Gastroesophageal sphincter (tissue), 4 donors: ENCODE measurements at regions not wholly inside any gene's neighbourhood (a gene's known extent, or its start where the extent isn't known, plus 50 kb on each side); places are given as distances from the start of the nearest gene placed in this dataset.

Source experiments
- ATAC-seq: fragments of 150-250 bp; one replicate; pipeline ENCODE4 v1.9.1; 2016; ENCODE audit warnings: mild to moderate bottlenecking, moderate library complexity
- H3K27ac ChIP-seq, 4 donors: fragments of 200-600 bp; sonication (generic) in 3 of 4; 1 replicate in 3 of 4; 2 replicates in 1 of 4; pipeline ENCODE4 v1.5.1; 2016 to 2019
- H3K27me3 ChIP-seq: fragments of 200-600 bp; sonication (generic); one replicate; pipeline ENCODE4 v1.5.1; 2019
- H3K36me3 ChIP-seq, 2 donors: fragments of 200-600 bp; sonication (generic); one replicate each; pipeline ENCODE4 v1.5.1; 2019; ENCODE audit warnings: control low read depth in 1 of 2
- H3K4me1 ChIP-seq, 3 donors: fragments of 200-600 bp; sonication (generic); 1 replicate in 2 of 3; 2 replicates in 1 of 3; pipeline ENCODE4 v1.5.1; 2016 to 2019; ENCODE audit warnings: control low read depth in 2 of 3
- H3K4me3 ChIP-seq, 2 donors: fragments of 200-600 bp; sonication (generic); one replicate each; pipeline ENCODE4 v1.5.1; 2019; ENCODE audit warnings: mild to moderate bottlenecking in 1 of 2, moderate library complexity in 1 of 2
- H3K9me3 ChIP-seq, 3 donors: fragments of 200-600 bp; sonication (generic); one replicate each; pipeline ENCODE4 v1.5.1; 2017 to 2019; ENCODE audit warnings: control low read depth in 2 of 3
- CTCF ChIP-seq, 4 experiments: fragments of 200-600 bp in 2 of 4; fragments of 450-650 bp in 2 of 4; sonication (generic) in 1 of 4; IDR thresholded peaks; one replicate each; pipeline ENCODE4 v1.5.1; 2017 to 2019; ENCODE audit warnings: antibody characterized with exemption in 4 of 4, mild to moderate bottlenecking in 2 of 4, moderate library complexity in 2 of 4
- EP300 ChIP-seq: sonication (generic); formaldehyde crosslinking; IDR thresholded peaks from one replicate; pipeline ENCODE4 v1.6.1; 2017; ENCODE audit warnings: antibody characterized with exemption, mild to moderate bottlenecking
- POLR2A ChIP-seq, 2 donors: fragments of 450-650 bp; IDR thresholded peaks; one replicate each; pipeline ENCODE4 v1.6.1; 2017; ENCODE audit warnings: antibody characterized with exemption in 2 of 2, mild to moderate bottlenecking in 2 of 2, moderate library complexity in 1 of 2
- POLR2AphosphoS5 ChIP-seq: sonication (generic); formaldehyde crosslinking; IDR thresholded peaks from one replicate; pipeline ENCODE4 v1.6.1; 2017; ENCODE audit warnings: antibody characterized with exemption
- WGBS, 2 donors: methylation state at CpG; one replicate each; pipeline ENCODE4 v1.1.5; 2018; ENCODE audit warnings: low coverage in 1 of 2; 5-methylcytosine and 5-hydroxymethylcytosine counted together

GRCh38 chr6:62889240-62889639, 322.0 kb upstream of the FKBP1C start:
- Histone ChIP-seq H3K27me3 (no peaks in the 10 kb centered on the region), H3K27ac (no peak overlapping the region), H3K9me3 (no peaks in the 10 kb centered on the region), H3K4me1 (no peaks in the 10 kb centered on the region), H3K36me3 (no peaks in the 10 kb centered on the region), H3K4me3 (no peak overlapping the region)
- TF ChIP-seq CTCF (IDR thresholded peaks at IDR 0.05) (no peak), POLR2AphosphoS5 (no peak), POLR2A (IDR thresholded peaks at IDR 0.05) (no peak), EP300 (no peak)
- no peak for ATAC-seq
- WGBS, 2 donors: 96% methylated on average over 2 of the region's 2 CpGs; no CpG with 5 or more reads in 1 of the 2 donors

- WGBS, 2 donors: 18 to 44% methylated on average over 2 of the region's 2 CpGs
- Histone ChIP-seq H3K27me3 (no peaks in the 10 kb centered on the region), H3K4me3 (no peak overlapping the region), H3K4me1 (no peaks in the 10 kb centered on the region), H3K36me3 (no peaks in the 10 kb centered on the region), H3K27ac (no peak overlapping the region), H3K9me3 (no peaks in the 10 kb centered on the region)
- no peak for TF ChIP-seq POLR2AphosphoS5
- TF ChIP-seq EP300: no peak
- TF ChIP-seq POLR2A (IDR thresholded peaks at IDR 0.05): no peak
- peak in 1 of 4 experiments; percentile 27 for TF ChIP-seq CTCF (IDR thresholded peaks at IDR 0.05)
- no peak for ATAC-seq
Observed at GRCh38 chr6:62891065-62891647, 320.1 kb upstream of the FKBP1C start.

- Histone ChIP-seq H3K4me3 (no peak overlapping the region), H3K4me1 (no peaks in the 10 kb centered on the region), H3K27me3 (no peaks in the 10 kb centered on the region), H3K36me3 (no peaks in the 10 kb centered on the region), H3K9me3 (no peaks in the 10 kb centered on the region), H3K27ac (no peak overlapping the region)
- no peak for ATAC-seq
- TF ChIP-seq POLR2A (IDR thresholded peaks at IDR 0.05) (no peak), POLR2AphosphoS5 (no peak)
- 83 to 100% methylated on average over 1 of the region's 1 CpG for WGBS, 2 donors
Observed at GRCh38 chr6:62894114-62894513, 317.2 kb upstream of the FKBP1C start.

- TF ChIP-seq EP300: no peak
- TF ChIP-seq POLR2AphosphoS5: no peak
- TF ChIP-seq CTCF (IDR thresholded peaks at IDR 0.05): no peak
- no peak for TF ChIP-seq POLR2A (IDR thresholded peaks at IDR 0.05)
- Histone ChIP-seq H3K27ac (no peak overlapping the region), H3K4me3 (no peak overlapping the region), H3K27me3 (peaks cover 4% of the 10 kb centered on the region), H3K36me3 (no peaks in the 10 kb centered on the region), H3K4me1 (no peaks in the 10 kb centered on the region), H3K9me3 (no peaks in the 10 kb centered on the region)
- no peak for ATAC-seq
- WGBS, 2 donors: 83 to 100% methylated on average over 1 of the region's 1 CpG
Observed at GRCh38 chr6:62903266-62903665, 308.0 kb upstream of the FKBP1C start.

GRCh38 chr6:62904687-62905086, 306.6 kb upstream of the FKBP1C start:
- ATAC-seq: no peak

GRCh38 chr6:62914530-62914929, 296.7 kb upstream of the FKBP1C start:
- no peak for ATAC-seq
- Histone ChIP-seq H3K4me1 (no peaks in the 10 kb centered on the region), H3K27ac (no peak overlapping the region), H3K36me3 (no peaks in the 10 kb centered on the region), H3K9me3 (no peaks in the 10 kb centered on the region), H3K27me3 (no peaks in the 10 kb centered on the region), H3K4me3 (no peak overlapping the region)
- 65 to 79% methylated on average over 4 of the region's 4 CpGs for WGBS, 2 donors
- TF ChIP-seq EP300 (no peak), CTCF (IDR thresholded peaks at IDR 0.05) (no peak), POLR2AphosphoS5 (no peak), POLR2A (IDR thresholded peaks at IDR 0.05) (no peak)

More at GRCh38 chr6:62904687-62905086, 306.6 kb upstream of the FKBP1C start:
- Histone ChIP-seq H3K4me3 (no peak overlapping the region), H3K9me3 (no peaks in the 10 kb centered on the region), H3K36me3 (no peaks in the 10 kb centered on the region), H3K27ac (no peak overlapping the region), H3K27me3 (peaks cover 4% of the 10 kb centered on the region), H3K4me1 (no peaks in the 10 kb centered on the region)
- TF ChIP-seq POLR2A (IDR thresholded peaks at IDR 0.05): no peak
- WGBS, 2 donors: 89% methylated on average over 3 of the region's 5 CpGs; no CpG with 5 or more reads in 1 of the 2 donors
